Astrocyte of the spinal cord (primary cell): ENCODE measurements at regions not wholly inside any gene's neighbourhood (a gene's known extent, or its start where the extent isn't known, plus 50 kb on each side); places are given as distances from the start of the nearest gene placed in this dataset.

ENCODE experiments used
- DNase-seq: peaks from one replicate; pipeline ENCODE4 v3.0.0; 2011; ENCODE audit warnings: low read depth, low spot score
- H3K4me3 ChIP-seq: 2 replicates; pipeline ENCODE4 v1.5.1; 2011; ENCODE audit warnings: low read depth, mild to moderate bottlenecking, low read length, moderate library complexity
- CTCF ChIP-seq: IDR thresholded peaks from 2 replicates; pipeline ENCODE4 v1.5.1; 2012; ENCODE audit warnings: low read depth, mild to moderate bottlenecking, low read length, inconsistent platforms
- in situ Hi-C: cut with HindIII; loops from 2 replicates; pipeline ENCODE4 v1.10.0; 2017; ENCODE audit warnings: low sequenced_read_pairs

GRCh38 chr3:72398781-72399180 lies 449.5 kb downstream of the SHQ1 start:
- in situ Hi-C loops, result no loop called here
- H3K4me3 ChIP-seq, result no peak overlapping the region
- DNase-seq, result no peak
- TF ChIP-seq CTCF, result no peak

- TF ChIP-seq CTCF, result no peak
- in situ Hi-C loops, result no loop called here
- H3K4me3 ChIP-seq, result no peak overlapping the region
- no peak for DNase-seq
These were observed 450.7 kb downstream of the SHQ1 start for GRCh38 chr3:72397586-72397985.

GRCh38 chr3:72396899-72397298 lies 451.3 kb downstream of the SHQ1 start:
- TF ChIP-seq CTCF, result no peak
- DNase-seq, result no peak
- no peak overlapping the region for H3K4me3 ChIP-seq
- in situ Hi-C loops, result no loop called here

GRCh38 chr3:72395776-72396311 lies 452.4 kb downstream of the SHQ1 start:
- TF ChIP-seq CTCF, result no peak
- H3K4me3 ChIP-seq, result no peak overlapping the region
- in situ Hi-C loops, result no loop called here
- DNase-seq, result no peak

GRCh38 chr3:72393455-72393854 lies 454.8 kb downstream of the SHQ1 start:
- no peak for TF ChIP-seq CTCF
- no peak overlapping the region for H3K4me3 ChIP-seq
- in situ Hi-C loops, result no loop called here
- no peak for DNase-seq

- DNase-seq, result no peak
- H3K4me3 ChIP-seq, result no peak overlapping the region
- no peak for TF ChIP-seq CTCF
- in situ Hi-C loops, result no loop called here
These were observed 456.6 kb downstream of the SHQ1 start for GRCh38 chr3:72391659-72392058.

- TF ChIP-seq CTCF, result no peak
- no peak overlapping the region for H3K4me3 ChIP-seq
- DNase-seq, result peak; percentile 9
- in situ Hi-C loops, result no loop called here
These were observed 457.4 kb downstream of the SHQ1 start for GRCh38 chr3:72390841-72391240.
